ENCODE measurements at regions not wholly inside any gene's neighbourhood (a gene's known extent, or its start where the extent isn't known, plus 50 kb on each side); places are given as distances from the start of the nearest gene placed in this dataset.

DNA sequence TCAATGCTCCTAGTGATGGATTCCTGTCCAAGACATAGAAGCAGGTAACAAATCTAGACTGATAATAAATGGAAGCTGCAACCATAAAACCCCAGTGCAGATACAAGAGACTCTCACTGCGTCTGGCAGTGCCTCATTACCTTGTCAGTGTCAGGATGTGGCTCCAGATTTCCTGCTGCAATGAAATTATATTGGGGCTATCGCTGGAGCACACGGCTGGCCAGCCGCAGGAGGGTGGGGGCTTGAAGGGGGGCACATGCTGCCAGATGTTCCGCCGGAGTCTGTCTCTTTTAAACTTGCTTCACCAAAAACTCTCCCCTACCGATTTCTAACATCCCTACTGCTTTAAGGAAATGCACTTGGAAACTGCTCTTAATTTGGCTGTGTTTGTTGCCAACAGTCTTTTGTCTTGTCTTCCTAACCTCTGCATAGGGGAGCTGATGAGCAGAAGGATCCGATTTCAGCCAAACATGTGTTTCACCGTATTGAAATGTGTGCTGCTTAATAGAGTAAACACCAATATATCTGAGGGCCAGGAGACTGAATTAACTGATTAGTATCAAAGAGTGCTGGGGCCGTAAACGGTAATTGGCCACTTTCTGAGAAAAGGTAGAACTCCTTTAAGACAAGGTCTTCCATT lies 102.2 kb upstream of the EXOC2 start:
- no peaks in the 10 kb centered on the region for H3K36me3 ChIP-seq (ENCODE audit: insufficient read depth, low read length)
- H3K4me3 ChIP-seq (ENCODE audit: low read depth, low read length): no peak overlapping the region
- no peaks in the 10 kb centered on the region for H3K79me2 ChIP-seq (ENCODE audit: control insufficient read depth, insufficient read depth, low read length, unreplicated experiment)
- no peak overlapping the region for H2AFZ ChIP-seq (ENCODE audit: low read length, unreplicated experiment)
- H3K27me3 ChIP-seq (ENCODE audit: insufficient read depth, low read length): peaks cover 80% of the 10 kb centered on the region
- H3K27ac ChIP-seq (ENCODE audit: low read depth, low read length): no peak overlapping the region
- H3K4me1 ChIP-seq (ENCODE audit: control insufficient read depth, insufficient read depth, low read length, unreplicated experiment): no peaks in the 10 kb centered on the region

DNA sequence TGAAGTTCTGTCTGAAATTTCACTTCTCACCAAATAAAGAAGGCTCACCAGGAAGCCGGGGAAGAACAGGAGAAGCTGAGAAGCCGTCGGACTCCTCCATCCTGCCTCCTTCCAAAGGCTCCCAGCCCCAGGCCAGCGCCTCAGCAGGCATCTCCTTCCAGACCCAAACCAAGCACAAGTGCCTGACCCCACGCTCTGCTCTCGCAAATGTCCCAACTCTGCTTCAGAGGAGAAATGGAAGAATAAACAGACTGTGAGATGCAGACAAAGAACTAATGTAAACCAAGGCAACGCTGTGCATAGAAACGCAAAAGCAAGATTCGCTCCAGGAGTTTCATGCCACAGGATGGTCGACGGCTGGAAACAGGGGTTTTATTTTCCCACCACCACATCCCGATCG lies 100.3 kb upstream of the EXOC2 start:
- Histone ChIP-seq H3K27ac (ENCODE audit: low read depth, low read length) (no peak overlapping the region), H3K4me1 (ENCODE audit: control insufficient read depth, insufficient read depth, low read length, unreplicated experiment) (no peaks in the 10 kb centered on the region), H3K36me3 (ENCODE audit: insufficient read depth, low read length) (no peaks in the 10 kb centered on the region), H2AFZ (ENCODE audit: low read length, unreplicated experiment) (no peak overlapping the region), H3K4me3 (ENCODE audit: low read depth, low read length) (no peak overlapping the region), H3K79me2 (ENCODE audit: control insufficient read depth, insufficient read depth, low read length, unreplicated experiment) (no peaks in the 10 kb centered on the region), H3K27me3 (ENCODE audit: insufficient read depth, low read length) (peaks cover 64% of the 10 kb centered on the region)

DNA sequence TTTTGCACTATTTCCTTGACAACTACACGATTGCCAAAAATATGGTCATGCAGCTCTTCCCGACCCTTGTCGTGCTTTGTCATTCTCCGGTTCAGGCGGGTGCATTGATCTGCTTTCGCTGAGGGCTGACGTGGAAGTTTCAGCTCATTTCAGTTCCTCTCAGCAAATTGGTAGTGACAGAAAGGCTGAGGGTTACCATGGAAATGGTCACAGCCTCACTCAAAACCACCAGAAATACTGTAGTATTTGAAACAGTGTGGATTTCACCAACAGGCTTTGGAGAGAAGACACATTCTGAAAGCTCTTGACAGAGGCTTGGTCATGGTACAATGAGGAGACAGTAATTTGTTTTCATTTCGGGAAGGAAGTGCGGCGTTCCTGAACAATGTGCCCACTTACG lies 99.7 kb upstream of the EXOC2 start:
- H3K4me1 ChIP-seq (ENCODE audit: control insufficient read depth, insufficient read depth, low read length, unreplicated experiment): no peaks in the 10 kb centered on the region
- H3K27ac ChIP-seq (ENCODE audit: low read depth, low read length): no peak overlapping the region
- H3K27me3 ChIP-seq (ENCODE audit: insufficient read depth, low read length): peaks cover 58% of the 10 kb centered on the region
- H3K79me2 ChIP-seq (ENCODE audit: control insufficient read depth, insufficient read depth, low read length, unreplicated experiment): no peaks in the 10 kb centered on the region
- H2AFZ ChIP-seq (ENCODE audit: low read length, unreplicated experiment): no peak overlapping the region
- H3K4me3 ChIP-seq (ENCODE audit: low read depth, low read length): no peak overlapping the region
- H3K36me3 ChIP-seq (ENCODE audit: insufficient read depth, low read length): no peaks in the 10 kb centered on the region

DNA sequence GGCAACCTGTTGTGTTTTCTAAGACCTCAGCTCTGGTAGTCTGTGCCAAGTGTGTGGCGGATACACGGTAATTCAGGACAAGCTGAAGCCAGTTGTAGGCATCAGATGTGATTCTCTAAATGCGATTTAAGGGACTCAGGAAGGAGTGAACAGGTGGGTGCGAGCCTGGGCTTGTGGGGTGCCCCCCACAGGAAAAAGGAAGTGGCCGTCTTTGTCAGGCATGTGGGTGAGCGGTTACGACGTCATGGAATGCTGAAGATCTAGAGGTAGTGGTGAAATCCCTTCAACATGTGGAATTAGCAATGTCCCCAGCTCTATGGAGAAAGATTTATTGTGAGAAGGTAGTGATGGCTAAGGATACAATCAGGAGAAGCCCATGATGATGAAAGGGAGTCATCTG lies 95.1 kb upstream of the EXOC2 start:
- Histone ChIP-seq H3K27ac (ENCODE audit: low read depth, low read length) (no peak overlapping the region), H2AFZ (ENCODE audit: low read length, unreplicated experiment) (no peak overlapping the region), H3K27me3 (ENCODE audit: insufficient read depth, low read length) (peaks cover 16% of the 10 kb centered on the region), H3K4me3 (ENCODE audit: low read depth, low read length) (no peak overlapping the region), H3K36me3 (ENCODE audit: insufficient read depth, low read length) (no peaks in the 10 kb centered on the region), H3K79me2 (ENCODE audit: control insufficient read depth, insufficient read depth, low read length, unreplicated experiment) (no peaks in the 10 kb centered on the region), H3K4me1 (ENCODE audit: control insufficient read depth, insufficient read depth, low read length, unreplicated experiment) (no peaks in the 10 kb centered on the region)

DNA sequence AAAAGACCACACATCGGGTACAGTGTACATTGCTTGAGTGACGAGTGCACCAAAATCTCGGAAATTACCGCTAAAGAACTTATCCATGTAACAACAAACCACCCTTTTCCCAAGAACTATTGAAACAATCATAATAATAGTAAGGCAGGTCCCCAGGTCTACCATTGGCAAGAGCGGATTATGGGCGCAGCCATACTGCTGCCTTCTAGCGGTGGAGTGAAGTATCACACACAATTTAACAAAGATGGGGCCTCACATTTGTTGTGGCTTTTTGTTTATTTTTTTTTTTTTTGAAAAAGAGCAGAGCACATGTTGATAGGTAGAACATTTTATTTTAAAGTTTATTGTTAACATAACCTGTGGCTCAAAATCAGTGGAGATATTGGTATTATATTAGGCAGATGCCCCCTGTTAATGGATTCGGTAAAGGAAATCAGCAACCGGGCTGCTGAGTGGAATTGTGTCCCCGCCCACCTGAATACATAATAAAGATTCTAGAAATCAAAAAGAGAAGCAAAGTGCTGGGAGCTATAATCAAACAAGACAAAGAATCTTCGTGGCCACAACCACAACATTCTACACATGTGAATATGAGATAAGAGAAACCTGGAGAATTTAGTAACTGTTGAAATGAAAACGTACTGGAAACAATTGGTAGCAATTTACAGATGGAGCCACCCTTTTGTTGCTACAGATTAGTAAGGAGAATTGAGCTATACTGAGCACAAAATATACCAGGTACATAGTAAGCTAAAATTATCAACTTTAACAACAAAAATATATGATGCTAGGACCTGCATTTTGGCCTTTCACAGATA lies 94.2 kb upstream of the EXOC2 start:
- Histone ChIP-seq H3K36me3 (ENCODE audit: insufficient read depth, low read length) (no peaks in the 10 kb centered on the region), H3K27me3 (ENCODE audit: insufficient read depth, low read length) (peaks cover 7% of the 10 kb centered on the region; the same call in 1 of the 2 replicates), H3K4me3 (ENCODE audit: low read depth, low read length) (no peak overlapping the region), H3K79me2 (ENCODE audit: control insufficient read depth, insufficient read depth, low read length, unreplicated experiment) (no peaks in the 10 kb centered on the region), H3K27ac (ENCODE audit: low read depth, low read length) (no peak overlapping the region), H3K4me1 (ENCODE audit: control insufficient read depth, insufficient read depth, low read length, unreplicated experiment) (no peaks in the 10 kb centered on the region), H2AFZ (ENCODE audit: low read length, unreplicated experiment) (no peak overlapping the region)

DNA sequence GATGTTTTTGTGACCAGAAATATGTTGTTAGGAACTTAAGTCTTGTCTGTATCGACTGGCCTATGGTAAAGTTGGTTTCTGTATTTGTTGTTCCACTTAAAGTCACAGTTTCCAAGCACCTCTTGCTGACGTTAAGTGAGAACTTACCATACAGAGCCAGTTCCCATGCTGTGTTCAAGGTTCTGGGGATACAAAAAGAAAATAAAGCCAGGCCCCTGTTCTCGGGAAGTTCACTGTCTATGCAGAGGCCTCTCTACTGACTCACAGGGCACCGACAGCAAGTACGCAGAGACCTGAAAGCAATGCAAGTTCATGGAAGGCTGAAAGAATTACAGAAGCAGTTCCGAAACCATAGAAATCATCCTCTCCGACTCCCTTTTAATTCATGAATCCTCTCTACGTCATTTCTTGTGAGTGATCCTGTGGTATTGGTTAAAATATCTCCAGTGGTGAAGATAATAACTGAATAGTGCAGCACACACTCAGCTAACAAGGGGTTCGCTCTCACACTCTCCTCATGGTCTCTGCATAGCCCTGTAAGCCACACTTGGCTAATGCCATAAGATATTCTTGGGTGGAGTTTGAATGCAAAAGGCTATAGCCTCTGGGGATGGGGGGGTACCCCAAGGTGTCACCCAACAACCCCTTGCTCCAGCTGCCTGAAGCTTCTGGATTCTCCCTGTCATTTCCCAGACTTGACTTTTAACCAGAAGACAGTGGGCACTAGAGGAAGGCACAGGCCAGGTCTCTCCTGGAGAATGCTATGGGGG lies 91.2 kb upstream of the EXOC2 start:
- Histone ChIP-seq H3K4me1 (ENCODE audit: control insufficient read depth, insufficient read depth, low read length, unreplicated experiment) (no peaks in the 10 kb centered on the region), H3K36me3 (ENCODE audit: insufficient read depth, low read length) (no peaks in the 10 kb centered on the region), H3K79me2 (ENCODE audit: control insufficient read depth, insufficient read depth, low read length, unreplicated experiment) (no peaks in the 10 kb centered on the region), H3K4me3 (ENCODE audit: low read depth, low read length) (no peak overlapping the region), H3K27me3 (ENCODE audit: insufficient read depth, low read length) (no peaks in the 10 kb centered on the region; the same call in 1 of the 2 replicates), H3K27ac (ENCODE audit: low read depth, low read length) (no peak overlapping the region), H2AFZ (ENCODE audit: low read length, unreplicated experiment) (no peak overlapping the region)

DNA sequence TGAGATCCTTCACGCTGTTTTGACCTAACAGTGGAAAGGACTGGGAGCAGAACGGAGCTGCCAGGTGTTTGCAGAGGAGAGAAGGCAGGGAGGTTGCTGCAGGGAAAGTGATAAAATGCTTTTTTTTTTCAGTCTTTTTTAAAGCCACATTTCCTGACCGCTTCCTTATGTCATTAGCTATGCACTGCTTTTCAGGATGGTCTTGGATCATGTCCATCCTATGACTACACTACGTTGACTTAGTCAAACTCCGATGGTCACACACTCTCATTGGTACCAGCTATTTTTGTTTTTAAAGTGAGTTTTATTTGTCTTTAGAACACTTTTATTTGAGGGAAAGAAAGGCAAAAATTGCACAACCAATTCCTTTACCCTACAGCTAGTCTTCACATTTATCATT lies 89.2 kb upstream of the EXOC2 start:
- Histone ChIP-seq H3K4me3 (ENCODE audit: low read depth, low read length) (no peak overlapping the region), H3K27ac (ENCODE audit: low read depth, low read length) (no peak overlapping the region), H3K27me3 (ENCODE audit: insufficient read depth, low read length) (no peaks in the 10 kb centered on the region; the same call in 1 of the 2 replicates), H3K4me1 (ENCODE audit: control insufficient read depth, insufficient read depth, low read length, unreplicated experiment) (no peaks in the 10 kb centered on the region), H2AFZ (ENCODE audit: low read length, unreplicated experiment) (no peak overlapping the region), H3K79me2 (ENCODE audit: control insufficient read depth, insufficient read depth, low read length, unreplicated experiment) (no peaks in the 10 kb centered on the region), H3K36me3 (ENCODE audit: insufficient read depth, low read length) (no peaks in the 10 kb centered on the region)

DNA sequence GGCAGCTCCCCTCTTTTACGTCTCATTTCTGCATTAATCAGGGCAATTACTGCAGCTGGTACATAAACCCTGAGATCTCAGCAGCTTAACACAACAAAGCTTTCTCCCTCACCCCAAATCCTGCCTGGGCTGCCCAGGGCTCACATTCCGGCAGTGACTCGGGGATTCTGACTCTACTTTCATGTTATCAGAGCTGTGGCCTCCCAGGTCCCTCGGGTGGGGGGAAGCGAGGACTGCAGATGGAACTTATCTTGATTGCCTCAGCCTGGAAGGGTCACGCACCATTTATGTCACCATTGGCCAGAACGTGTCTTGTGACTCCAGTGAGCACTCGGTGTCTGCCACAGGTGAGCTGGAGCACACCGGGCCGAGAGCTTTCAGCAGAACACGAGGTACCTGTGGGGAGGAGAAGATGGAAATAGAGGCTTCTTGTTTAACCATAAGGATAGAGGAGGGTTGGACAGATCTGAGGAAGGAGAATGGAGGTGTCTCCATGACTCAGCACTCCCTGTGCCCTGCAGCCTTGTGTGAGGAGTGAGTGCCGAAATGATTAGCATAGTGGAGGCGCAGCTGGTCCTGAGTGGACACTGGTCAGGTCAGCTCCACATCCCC lies 88.5 kb upstream of the EXOC2 start:
- Histone ChIP-seq H3K79me2 (ENCODE audit: control insufficient read depth, insufficient read depth, low read length, unreplicated experiment) (no peaks in the 10 kb centered on the region), H3K4me3 (ENCODE audit: low read depth, low read length) (no peak overlapping the region), H3K4me1 (ENCODE audit: control insufficient read depth, insufficient read depth, low read length, unreplicated experiment) (no peaks in the 10 kb centered on the region), H3K27me3 (ENCODE audit: insufficient read depth, low read length) (no peaks in the 10 kb centered on the region; the same call in 1 of the 2 replicates), H3K36me3 (ENCODE audit: insufficient read depth, low read length) (no peaks in the 10 kb centered on the region), H3K27ac (ENCODE audit: low read depth, low read length) (no peak overlapping the region), H2AFZ (ENCODE audit: low read length, unreplicated experiment) (no peak overlapping the region)

DNA sequence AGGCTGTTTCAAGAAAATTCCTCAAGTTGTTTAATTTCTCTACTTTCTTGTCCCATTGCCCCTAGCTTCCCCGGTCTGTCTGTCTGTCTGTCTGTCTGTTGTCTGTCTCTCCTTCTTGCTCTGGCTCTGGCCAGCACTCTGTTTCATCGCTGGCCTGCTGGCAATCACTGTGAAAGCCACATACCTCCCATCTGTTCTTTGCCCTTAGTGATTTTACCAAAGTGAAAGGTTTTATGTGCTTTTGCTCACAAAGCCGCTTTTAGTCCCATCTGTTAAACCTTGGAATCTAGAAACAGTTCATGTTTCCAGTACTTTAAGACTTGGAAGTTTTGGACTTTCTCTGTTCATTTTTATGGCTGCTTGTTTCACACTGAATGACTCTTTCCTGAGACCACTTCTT lies 87.8 kb upstream of the EXOC2 start:
- Histone ChIP-seq H3K36me3 (ENCODE audit: insufficient read depth, low read length) (no peaks in the 10 kb centered on the region), H3K27ac (ENCODE audit: low read depth, low read length) (no peak overlapping the region), H3K4me3 (ENCODE audit: low read depth, low read length) (no peak overlapping the region), H3K79me2 (ENCODE audit: control insufficient read depth, insufficient read depth, low read length, unreplicated experiment) (no peaks in the 10 kb centered on the region), H3K27me3 (ENCODE audit: insufficient read depth, low read length) (no peaks in the 10 kb centered on the region; the same call in 1 of the 2 replicates), H2AFZ (ENCODE audit: low read length, unreplicated experiment) (no peak overlapping the region), H3K4me1 (ENCODE audit: control insufficient read depth, insufficient read depth, low read length, unreplicated experiment) (no peaks in the 10 kb centered on the region)

DNA sequence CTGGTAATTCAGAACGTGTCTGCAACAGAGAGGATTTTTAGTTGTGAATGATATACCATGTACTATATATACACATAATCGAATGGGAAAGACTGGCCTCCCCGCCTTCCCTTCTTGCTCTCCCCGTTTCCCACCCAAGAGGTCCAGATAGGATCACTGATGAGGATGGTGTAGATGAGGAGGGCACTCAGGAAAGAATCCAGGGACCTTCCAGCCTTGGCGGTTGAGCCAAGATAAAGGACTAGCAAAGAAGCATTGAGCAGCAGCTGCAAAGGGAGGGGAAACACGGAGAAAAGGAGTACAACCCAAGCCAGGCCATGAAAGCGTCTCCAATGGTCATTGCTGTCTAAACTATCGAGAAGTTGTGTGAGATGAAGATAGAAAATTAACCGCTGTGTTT lies 84.0 kb upstream of the EXOC2 start:
- no peaks in the 10 kb centered on the region; the same call in 1 of the 2 replicates for H3K27me3 ChIP-seq (ENCODE audit: insufficient read depth, low read length)
- H3K4me3 ChIP-seq (ENCODE audit: low read depth, low read length): no peak overlapping the region
- H3K27ac ChIP-seq (ENCODE audit: low read depth, low read length): no peak overlapping the region
- no peaks in the 10 kb centered on the region for H3K36me3 ChIP-seq (ENCODE audit: insufficient read depth, low read length)
- no peaks in the 10 kb centered on the region for H3K79me2 ChIP-seq (ENCODE audit: control insufficient read depth, insufficient read depth, low read length, unreplicated experiment)
- H3K4me1 ChIP-seq (ENCODE audit: control insufficient read depth, insufficient read depth, low read length, unreplicated experiment): no peaks in the 10 kb centered on the region
- no peak overlapping the region for H2AFZ ChIP-seq (ENCODE audit: low read length, unreplicated experiment)
